Smooth muscle cell (in vitro differentiated cells): ENCODE measurements at regions not wholly inside any gene's neighbourhood (a gene's known extent, or its start where the extent isn't known, plus 50 kb on each side); places are given as distances from the start of the nearest gene placed in this dataset.

Source experiments
- DNase-seq: peaks from one replicate; lab custom pipeline; 2025; ENCODE audit not compliant: unreplicated experiment; lab: John Stamatoyannopoulos, UW
- H2AFZ ChIP-seq: fragments of 200-600 bp; sonication (generic); 2 replicates; pipeline ENCODE4 v1.6.0; 2016; ENCODE audit warnings: antibody characterized with exemption, low read depth, mild to moderate bottlenecking
- H3F3A ChIP-seq: fragments of 200-600 bp; sonication (generic); 2 replicates; pipeline ENCODE4 v1.6.0; 2017; ENCODE audit warnings: antibody characterized with exemption, low read depth
- H3K27ac ChIP-seq: fragments of 200-600 bp; sonication (generic); 2 replicates; pipeline ENCODE4 v1.5.1; 2016; ENCODE audit warnings: low read depth, mild to moderate bottlenecking
- H3K27me3 ChIP-seq: fragments of 200-600 bp; sonication (generic); 2 replicates; pipeline ENCODE4 v1.6.1; 2016; ENCODE audit warnings: low read depth, mild to moderate bottlenecking
- H3K36me3 ChIP-seq: fragments of 200-600 bp; sonication (generic); 2 replicates; pipeline ENCODE4 v1.5.1; 2016; ENCODE audit warnings: low read depth
- H3K4me1 ChIP-seq: fragments of 200-600 bp; sonication (generic); 2 replicates; pipeline ENCODE4 v1.5.1; 2016; ENCODE audit warnings: low read depth
- H3K4me2 ChIP-seq: fragments of 200-600 bp; sonication (generic); 2 replicates; pipeline ENCODE4 v1.6.0; 2016; ENCODE audit warnings: mild to moderate bottlenecking
- H3K4me3 ChIP-seq: fragments of 200-600 bp; sonication (generic); 2 replicates; pipeline ENCODE4 v1.5.1; 2016; ENCODE audit warnings: mild to moderate bottlenecking
- H3K79me2 ChIP-seq: fragments of 200-600 bp; sonication (generic); 2 replicates; pipeline ENCODE4 v1.6.0; 2016; ENCODE audit warnings: low read depth, mild to moderate bottlenecking
- H3K9ac ChIP-seq: fragments of 200-600 bp; sonication (generic); 2 replicates; pipeline ENCODE4 v1.6.0; 2016; ENCODE audit warnings: low read depth
- H3K9me3 ChIP-seq: fragments of 200-600 bp; sonication (generic); replicated peaks from 2 replicates; pipeline ENCODE4 v1.5.1; 2016; ENCODE audit warnings: low read depth
- H4K20me1 ChIP-seq: fragments of 200-600 bp; sonication (generic); 2 replicates; pipeline ENCODE4 v1.6.0; 2016; ENCODE audit warnings: low read depth
- CTCF ChIP-seq: fragments of 200-600 bp; sonication (generic); IDR thresholded peaks from 2 replicates; pipeline ENCODE4 v1.5.1; 2017; ENCODE audit warnings: borderline replicate concordance, mild to moderate bottlenecking, antibody characterized with exemption; ENCODE audit not compliant: insufficient read depth, poor library complexity, severe bottlenecking
- whole genome bisulfite sequencing: methylation state at CpG from one replicate; pipeline ENCODE4 v1.1.7; 2016; ENCODE audit warnings: low lambda C conversion rate; 5-methylcytosine and 5-hydroxymethylcytosine counted together

GRCh38 chr1:239558991-239559390 lies 172.6 kb downstream of the CHRM3 start:
- Histone ChIP-seq H3K4me1 (no peaks in the 10 kb centered on the region), H2AFZ (no peak overlapping the region), H3F3A (no peaks in the 10 kb centered on the region), H3K27me3 (no peaks in the 10 kb centered on the region), H4K20me1 (no peaks in the 10 kb centered on the region), H3K4me2 (no peak overlapping the region), H3K9ac (no peak overlapping the region), H3K27ac (no peak overlapping the region), H3K36me3 (no peaks in the 10 kb centered on the region), H3K4me3 (no peak overlapping the region), H3K9me3 (no peaks in the 10 kb centered on the region), H3K79me2 (no peaks in the 10 kb centered on the region)
- no peak for TF ChIP-seq CTCF
- DNase-seq = no peak

GRCh38 chr1:239560921-239561320 lies 174.6 kb downstream of the CHRM3 start:
- Histone ChIP-seq H3K27me3 (no peaks in the 10 kb centered on the region), H3K9ac (no peak overlapping the region), H3K27ac (no peak overlapping the region), H2AFZ (no peak overlapping the region), H3F3A (no peaks in the 10 kb centered on the region), H3K4me1 (no peaks in the 10 kb centered on the region), H3K4me2 (no peak overlapping the region), H4K20me1 (no peaks in the 10 kb centered on the region), H3K9me3 (no peaks in the 10 kb centered on the region), H3K79me2 (no peaks in the 10 kb centered on the region), H3K4me3 (no peak overlapping the region), H3K36me3 (no peaks in the 10 kb centered on the region)
- no peak for TF ChIP-seq CTCF
- WGBS = 89% methylated on average over 4 of the region's 4 CpGs
- no peak for DNase-seq

GRCh38 chr1:239562095-239562494 lies 175.7 kb downstream of the CHRM3 start:
- H3K9ac ChIP-seq = no peak overlapping the region
- no peaks in the 10 kb centered on the region for H3K4me1 ChIP-seq
- TF ChIP-seq CTCF = no peak
- no peak for DNase-seq
- H3K27me3 ChIP-seq = no peaks in the 10 kb centered on the region
- H4K20me1 ChIP-seq = no peaks in the 10 kb centered on the region
- no peak overlapping the region for H3K27ac ChIP-seq
- H3K4me2 ChIP-seq = no peak overlapping the region
- no peak overlapping the region for H2AFZ ChIP-seq
- no peaks in the 10 kb centered on the region for H3K79me2 ChIP-seq
- no peak overlapping the region for H3K4me3 ChIP-seq
- no peaks in the 10 kb centered on the region for H3K36me3 ChIP-seq
- H3F3A ChIP-seq = no peaks in the 10 kb centered on the region
- WGBS = 87% methylated on average over 6 of the region's 6 CpGs
- no peaks in the 10 kb centered on the region for H3K9me3 ChIP-seq

- no peaks in the 10 kb centered on the region for H3K9me3 ChIP-seq
- no peaks in the 10 kb centered on the region for H3K36me3 ChIP-seq
- H3K27ac ChIP-seq = no peak overlapping the region
- no peaks in the 10 kb centered on the region for H3K27me3 ChIP-seq
- no peaks in the 10 kb centered on the region for H3K79me2 ChIP-seq
- DNase-seq = no peak
- no peak overlapping the region for H3K4me2 ChIP-seq
- no peak overlapping the region for H3K4me3 ChIP-seq
- TF ChIP-seq CTCF = no peak
- no peaks in the 10 kb centered on the region for H3K4me1 ChIP-seq
- H2AFZ ChIP-seq = no peak overlapping the region
- H3K9ac ChIP-seq = no peak overlapping the region
- no peaks in the 10 kb centered on the region for H3F3A ChIP-seq
- no peaks in the 10 kb centered on the region for H4K20me1 ChIP-seq
- WGBS = 89% methylated on average over 2 of the region's 2 CpGs
Observed at GRCh38 chr1:239563681-239564080, 177.3 kb downstream of the CHRM3 start.
